ENCODE measurements at regions not wholly inside any gene's neighbourhood (a gene's known extent, or its start where the extent isn't known, plus 50 kb on each side); places are given as distances from the start of the nearest gene placed in this dataset.

- H3K4me3 ChIP-seq = no peak overlapping the region
- no peaks in the 10 kb centered on the region for H3K4me1 ChIP-seq
- TF ChIP-seq, protein P1, sequence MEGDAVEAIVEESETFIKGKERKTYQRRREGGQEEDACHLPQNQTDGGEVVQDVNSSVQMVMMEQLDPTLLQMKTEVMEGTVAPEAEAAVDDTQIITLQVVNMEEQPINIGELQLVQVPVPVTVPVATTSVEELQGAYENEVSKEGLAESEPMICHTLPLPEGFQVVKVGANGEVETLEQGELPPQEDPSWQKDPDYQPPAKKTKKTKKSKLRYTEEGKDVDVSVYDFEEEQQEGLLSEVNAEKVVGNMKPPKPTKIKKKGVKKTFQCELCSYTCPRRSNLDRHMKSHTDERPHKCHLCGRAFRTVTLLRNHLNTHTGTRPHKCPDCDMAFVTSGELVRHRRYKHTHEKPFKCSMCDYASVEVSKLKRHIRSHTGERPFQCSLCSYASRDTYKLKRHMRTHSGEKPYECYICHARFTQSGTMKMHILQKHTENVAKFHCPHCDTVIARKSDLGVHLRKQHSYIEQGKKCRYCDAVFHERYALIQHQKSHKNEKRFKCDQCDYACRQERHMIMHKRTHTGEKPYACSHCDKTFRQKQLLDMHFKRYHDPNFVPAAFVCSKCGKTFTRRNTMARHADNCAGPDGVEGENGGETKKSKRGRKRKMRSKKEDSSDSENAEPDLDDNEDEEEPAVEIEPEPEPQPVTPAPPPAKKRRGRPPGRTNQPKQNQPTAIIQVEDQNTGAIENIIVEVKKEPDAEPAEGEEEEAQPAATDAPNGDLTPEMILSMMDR (IDR thresholded peaks at IDR 0.05) = no peak
- TF ChIP-seq POLR2A (IDR thresholded peaks at IDR 0.05) = no peak
- no peaks in the 10 kb centered on the region for H3K36me3 ChIP-seq
- ATAC-seq (no peak), DNase-seq (no peak)
- H3K27me3 ChIP-seq = no peaks in the 10 kb centered on the region
- H3K27ac ChIP-seq = no peak overlapping the region
- peaks cover 0 to 12% (median 0%) of the 10 kb centered on the region in 12 donors for H3K9me3 ChIP-seq
- intact Hi-C loops (cut with DNase I) = no loop called here
Observed at GRCh38 chr1:60311838-60312237, 238.3 kb upstream of the C1orf87 start.

- TF ChIP-seq, protein P1 (IDR thresholded peaks at IDR 0.05) = no peak
- TF ChIP-seq POLR2A (IDR thresholded peaks at IDR 0.05) = no peak
- 77 to 80% (median 78%) methylated on average over 5 of the region's 5 CpGs for WGBS, 4 donors
- intact Hi-C loops (cut with DNase I) = no loop called here
Observed at GRCh38 chr1:60299581-60299980, 226.0 kb upstream of the C1orf87 start.

GRCh38 chr1:60298290-60298689 lies 224.7 kb upstream of the C1orf87 start:
- Histone ChIP-seq H3K36me3 (no peaks in the 10 kb centered on the region), H3K27me3 (no peaks in the 10 kb centered on the region), H3K4me1 (no peaks in the 10 kb centered on the region), H3K9me3 (peaks cover 0 to 19% (median 2%) of the 10 kb centered on the region in 12 donors), H3K4me3 (no peak overlapping the region), H3K27ac (no peak overlapping the region)
- 91 to 96% (median 92%) methylated on average over 3 of the region's 3 CpGs for WGBS, 4 donors
- intact Hi-C loops (cut with DNase I) = no loop called here
- ATAC-seq (no peak), DNase-seq (no peak)
- TF ChIP-seq, protein P1 (IDR thresholded peaks at IDR 0.05) = no peak
- TF ChIP-seq POLR2A (IDR thresholded peaks at IDR 0.05) = no peak

More at GRCh38 chr1:60299581-60299980, 226.0 kb upstream of the C1orf87 start:
- Histone ChIP-seq H3K36me3 (no peaks in the 10 kb centered on the region), H3K4me3 (no peak overlapping the region), H3K27me3 (no peaks in the 10 kb centered on the region), H3K4me1 (no peaks in the 10 kb centered on the region), H3K9me3 (peaks cover 0 to 23% (median 2%) of the 10 kb centered on the region in 12 donors), H3K27ac (no peak overlapping the region)
- DNase-seq (no peak), ATAC-seq (no peak)

GRCh38 chr1:60296794-60297193 lies 223.2 kb upstream of the C1orf87 start:
- 55 to 73% (median 69%) methylated on average over 2 of the region's 2 CpGs for WGBS, 4 donors
- TF ChIP-seq POLR2A (IDR thresholded peaks at IDR 0.05) = no peak
- TF ChIP-seq, protein P1 (IDR thresholded peaks at IDR 0.05) = no peak
- Histone ChIP-seq H3K9me3 (peaks cover 0 to 5% (median 0%) of the 10 kb centered on the region in 12 donors), H3K27ac (no peak overlapping the region), H3K4me3 (no peak overlapping the region), H3K27me3 (no peaks in the 10 kb centered on the region), H3K36me3 (no peaks in the 10 kb centered on the region), H3K4me1 (no peaks in the 10 kb centered on the region)
- intact Hi-C loops (cut with DNase I) = no loop called here
- DNase-seq (no peak), ATAC-seq (no peak)
